NCI-H226 (cell line): ENCODE measurements at regions not wholly inside any gene's neighbourhood (a gene's known extent, or its start where the extent isn't known, plus 50 kb on each side); places are given as distances from the start of the nearest gene placed in this dataset.

Source experiments
- DNase-seq: peaks from one replicate; pipeline ENCODE4 v3.0.0-alpha.2; 2015

GRCh38 chr6:100944644-100945043, 63.5 kb upstream of the ASCC3 start:
- no peak for DNase-seq

- no peak for DNase-seq
Observed at GRCh38 chr6:100946021-100946540, 65.0 kb upstream of the ASCC3 start.

GRCh38 chr6:100946711-100947110, 65.6 kb upstream of the ASCC3 start:
- no peak for DNase-seq

- peak; percentile 97 for DNase-seq
Observed at GRCh38 chr6:100948381-100949133, 67.4 kb upstream of the ASCC3 start.

- DNase-seq = no peak
Observed at GRCh38 chr6:100952006-100952405, 70.9 kb upstream of the ASCC3 start.

- DNase-seq = no peak
Observed at GRCh38 chr6:100959280-100959679, 78.2 kb upstream of the ASCC3 start.

- DNase-seq = no peak
Observed at GRCh38 chr6:100962466-100962865, 81.3 kb upstream of the ASCC3 start.

GRCh38 chr6:100965067-100965466, 83.9 kb upstream of the ASCC3 start:
- no peak for DNase-seq

GRCh38 chr6:100968949-100969348, 87.8 kb upstream of the ASCC3 start:
- DNase-seq = no peak

- DNase-seq = no peak
Observed at GRCh38 chr6:100979267-100979666, 98.1 kb upstream of the ASCC3 start.

GRCh38 chr6:100980949-100981348, 99.8 kb upstream of the ASCC3 start:
- DNase-seq = no peak

GRCh38 chr6:100986921-100987320, 105.8 kb upstream of the ASCC3 start:
- DNase-seq = no peak

GRCh38 chr6:100987556-100987955, 106.4 kb upstream of the ASCC3 start:
- no peak for DNase-seq

- DNase-seq = no peak
Observed at GRCh38 chr6:100988391-100988984, 107.4 kb upstream of the ASCC3 start.

GRCh38 chr6:100990070-100990469, 108.9 kb upstream of the ASCC3 start:
- DNase-seq = no peak

- DNase-seq = no peak
Observed at GRCh38 chr6:100996409-100996808, 115.3 kb upstream of the ASCC3 start.

GRCh38 chr6:100998111-100998510, 117.0 kb upstream of the ASCC3 start:
- peak; percentile 88 for DNase-seq

- peak; percentile 52 for DNase-seq
Observed at GRCh38 chr6:100999034-100999597, 118.0 kb upstream of the ASCC3 start.

GRCh38 chr6:101000341-101000740, 119.2 kb upstream of the ASCC3 start:
- peak; percentile 51 for DNase-seq

- DNase-seq = peak; percentile 40
Observed at GRCh38 chr6:101001012-101001411, 119.9 kb upstream of the ASCC3 start.

- DNase-seq = no peak
Observed at GRCh38 chr6:101001607-101002006, 120.5 kb upstream of the ASCC3 start.

GRCh38 chr6:101003075-101003474, 121.9 kb upstream of the ASCC3 start:
- no peak for DNase-seq

- DNase-seq = no peak
Observed at GRCh38 chr6:101011186-101011585, 130.1 kb upstream of the ASCC3 start.

- no peak for DNase-seq
Observed at GRCh38 chr6:101013612-101014195, 132.6 kb upstream of the ASCC3 start.
